A673 (cell line): ENCODE measurements at regions not wholly inside any gene's neighbourhood (a gene's known extent, or its start where the extent isn't known, plus 50 kb on each side); places are given as distances from the start of the nearest gene placed in this dataset.

ENCODE experiments used
- BruUV-seq: library from RNA; stranded (reverse); fragments of 400-500 nt; replicated peaks from 2 replicates; lab custom pipeline; 2021; lab: Mats Ljungman, UMichigan
- CTCF ChIA-PET: fragments of 300-600 bp; sonication (Branson Sonifier 250); formaldehyde crosslinking; loops from one replicate; lab custom pipeline; 2022; ENCODE audit warnings: antibody characterized with exemption; lab: Charles Lee
- POLR2A ChIA-PET: fragments of 300-600 bp; sonication (Branson Sonifier 250); formaldehyde crosslinking; loops from one replicate; lab custom pipeline; 2022; ENCODE audit warnings: antibody characterized with exemption; ENCODE audit not compliant: low non-redundant PET; lab: Charles Lee
- DNase-seq: peaks from one replicate; pipeline ENCODE4 v3.0.0-alpha.2; 2015; ENCODE audit warnings: low spot score
- H3K27ac ChIP-seq: fragments of 200-600 bp; sonication (generic); 2 replicates; pipeline ENCODE4 v1.5.1; 2016; ENCODE audit warnings: mixed run types, low read depth, mild to moderate bottlenecking, mixed read lengths, antibody characterized with exemption, low read length; ENCODE audit not compliant: poor library complexity, severe bottlenecking
- H3K27me3 ChIP-seq: fragments of 200-600 bp; sonication (generic); replicated peaks from 2 replicates; pipeline ENCODE4 v1.6.1; 2017; ENCODE audit warnings: mixed run types, low read depth, mild to moderate bottlenecking, mixed read lengths, antibody characterized with exemption, low read length; ENCODE audit not compliant: insufficient read depth, poor library complexity
- H3K36me3 ChIP-seq: fragments of 200-600 bp; sonication (generic); 2 replicates; pipeline ENCODE4 v1.6.1; 2016; ENCODE audit warnings: mixed run types, mild to moderate bottlenecking, mixed read lengths, antibody characterized with exemption, low read length; ENCODE audit not compliant: insufficient read depth, poor library complexity, severe bottlenecking
- H3K4me1 ChIP-seq: fragments of 200-600 bp; sonication (generic); 2 replicates; pipeline ENCODE4 v1.6.1; 2017; ENCODE audit warnings: mixed run types, mild to moderate bottlenecking, mixed read lengths, antibody characterized with exemption, low read length; ENCODE audit not compliant: insufficient read depth, poor library complexity, severe bottlenecking
- H3K4me3 ChIP-seq: fragments of 200-600 bp; sonication (generic); 2 replicates; pipeline ENCODE4 v1.5.1; 2016; ENCODE audit warnings: low read depth, mixed run types, mild to moderate bottlenecking, mixed read lengths, low read length; ENCODE audit not compliant: poor library complexity, severe bottlenecking
- H3K9me3 ChIP-seq: fragments of 200-600 bp; sonication (generic); 2 replicates; pipeline ENCODE4 v1.6.1; 2016; ENCODE audit warnings: mixed run types, low read depth, mild to moderate bottlenecking, mixed read lengths, antibody characterized with exemption, low read length; ENCODE audit not compliant: poor library complexity, severe bottlenecking
- CTCF ChIP-seq: fragments of 300-800, 200-600 bp; sonication (generic); conservative IDR thresholded peaks from 2 replicates; pipeline ENCODE4 v1.5.1; 2017; ENCODE audit warnings: low read depth, mild to moderate bottlenecking, antibody characterized with exemption, low read length, moderate library complexity, mixed read lengths
- EZH2 ChIP-seq: fragments of 200-600 bp; sonication (generic); IDR thresholded peaks from 2 replicates; pipeline ENCODE4 v1.6.1; 2017; ENCODE audit warnings: borderline replicate concordance, low read depth, mild to moderate bottlenecking, mixed read lengths, antibody characterized with exemption, low read length; ENCODE audit not compliant: poor library complexity, severe bottlenecking
- intact Hi-C: fragments of 100-400 bp; cut with micrococcal nuclease; formaldehyde crosslinking; loops from one replicate; pipeline ENCODE4 v1.10.0; 2022; ENCODE audit not compliant: unreplicated experiment

GRCh38 chr20:50418890-50419642, 91.1 kb upstream of the PTPN1 start:
- TF ChIP-seq EZH2 = no peak
- no peak for TF ChIP-seq CTCF
- ChIA-PET POLR2A (no interaction called here), CTCF (no interaction called here)
- Histone ChIP-seq H3K4me1 (peaks cover 11% of the 10 kb centered on the region), H3K9me3 (no peaks in the 10 kb centered on the region), H3K4me3 (no peak overlapping the region), H3K27me3 (no peaks in the 10 kb centered on the region), H3K27ac (no peak overlapping the region), H3K36me3 (no peaks in the 10 kb centered on the region)
- DNase-seq = no peak
- intact Hi-C loops = no loop called here
- no TSS peak for BruUV-seq

- CTCF ChIA-PET = no interaction called here
- Histone ChIP-seq H3K4me3 (no peak overlapping the region), H3K4me1 (peaks cover 18% of the 10 kb centered on the region), H3K27me3 (no peaks in the 10 kb centered on the region), H3K36me3 (no peaks in the 10 kb centered on the region), H3K9me3 (no peaks in the 10 kb centered on the region), H3K27ac (no peak overlapping the region)
- POLR2A ChIA-PET = no interaction called here
- intact Hi-C loops = no loop called here
- no peak for DNase-seq
- TF ChIP-seq CTCF (no peak), EZH2 (no peak)
- no TSS peak for BruUV-seq
These were observed 89.8 kb upstream of the PTPN1 start for GRCh38 chr20:50420380-50420779.

GRCh38 chr20:50421356-50422340, 88.5 kb upstream of the PTPN1 start:
- no peaks in the 10 kb centered on the region for H3K36me3 ChIP-seq
- no TSS peak for BruUV-seq
- H3K4me3 ChIP-seq = no peak overlapping the region
- peaks cover 18% of the 10 kb centered on the region for H3K4me1 ChIP-seq
- no peak for TF ChIP-seq EZH2
- no peak for TF ChIP-seq CTCF
- no peaks in the 10 kb centered on the region for H3K9me3 ChIP-seq
- no peak overlapping the region for H3K27ac ChIP-seq
- POLR2A ChIA-PET = no interaction called here
- no peaks in the 10 kb centered on the region for H3K27me3 ChIP-seq
- intact Hi-C loops = no loop called here
- CTCF ChIA-PET = no interaction called here
- no peak for DNase-seq
